ENCODE measurements at regions not wholly inside any gene's neighbourhood (a gene's known extent, or its start where the extent isn't known, plus 50 kb on each side); places are given as distances from the start of the nearest gene placed in this dataset.

DNA sequence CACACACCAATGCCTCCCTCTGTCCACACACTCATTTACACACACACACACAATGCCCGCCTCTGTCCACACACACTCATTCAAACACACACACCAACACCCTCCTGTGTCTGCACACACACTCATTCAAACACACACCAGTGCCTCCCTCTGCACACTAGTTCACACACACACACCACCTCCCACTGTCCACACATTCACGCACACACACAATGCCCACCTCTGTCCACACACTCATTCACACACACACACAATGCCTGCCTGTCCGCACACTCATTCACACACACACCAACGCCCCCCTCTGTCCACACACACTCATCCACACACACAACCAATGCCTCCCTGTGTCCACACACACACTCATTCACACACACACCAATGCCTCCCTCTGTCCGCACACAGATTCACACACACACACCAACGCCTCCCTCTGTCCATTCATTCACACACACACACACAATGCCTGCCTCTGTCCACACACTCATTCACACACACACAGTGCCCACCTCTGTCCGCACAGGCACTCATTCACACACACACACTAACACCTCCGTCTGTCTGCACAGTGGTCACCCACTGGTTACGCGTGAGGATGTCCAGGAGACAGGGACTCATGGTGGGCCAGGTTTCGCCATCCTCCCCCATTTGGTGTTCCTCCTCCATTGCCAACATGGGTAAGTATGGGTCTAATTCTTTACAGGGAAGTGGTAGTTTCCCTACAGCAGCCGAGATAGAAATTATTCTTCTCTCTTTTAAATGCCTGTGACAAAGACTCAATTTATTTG lies 62.4 kb upstream of the THBS2 start:
- Mint-ChIP-seq H3K27me3 (no peaks in the 10 kb centered on the region), H3K9me3 (no peaks in the 10 kb centered on the region), H3K36me3 (ENCODE audit: low read depth) (no peaks in the 10 kb centered on the region), H3K4me3 (no peak overlapping the region), H3K27ac (no peak overlapping the region), H3K4me1 (no peaks in the 10 kb centered on the region)
- no peak for ATAC-seq (replicated peaks)

GRCh38 chr6:169313347-169314010 lies 59.8 kb upstream of the THBS2 start:
- no peaks in the 10 kb centered on the region for H3K4me1 Mint-ChIP-seq
- no peak overlapping the region for H3K4me3 Mint-ChIP-seq
- no peaks in the 10 kb centered on the region for H3K9me3 Mint-ChIP-seq
- no peaks in the 10 kb centered on the region for H3K27me3 Mint-ChIP-seq
- no peaks in the 10 kb centered on the region for H3K36me3 Mint-ChIP-seq (ENCODE audit: low read depth)
- ATAC-seq (replicated peaks): no peak
- no peak overlapping the region for H3K27ac Mint-ChIP-seq

DNA sequence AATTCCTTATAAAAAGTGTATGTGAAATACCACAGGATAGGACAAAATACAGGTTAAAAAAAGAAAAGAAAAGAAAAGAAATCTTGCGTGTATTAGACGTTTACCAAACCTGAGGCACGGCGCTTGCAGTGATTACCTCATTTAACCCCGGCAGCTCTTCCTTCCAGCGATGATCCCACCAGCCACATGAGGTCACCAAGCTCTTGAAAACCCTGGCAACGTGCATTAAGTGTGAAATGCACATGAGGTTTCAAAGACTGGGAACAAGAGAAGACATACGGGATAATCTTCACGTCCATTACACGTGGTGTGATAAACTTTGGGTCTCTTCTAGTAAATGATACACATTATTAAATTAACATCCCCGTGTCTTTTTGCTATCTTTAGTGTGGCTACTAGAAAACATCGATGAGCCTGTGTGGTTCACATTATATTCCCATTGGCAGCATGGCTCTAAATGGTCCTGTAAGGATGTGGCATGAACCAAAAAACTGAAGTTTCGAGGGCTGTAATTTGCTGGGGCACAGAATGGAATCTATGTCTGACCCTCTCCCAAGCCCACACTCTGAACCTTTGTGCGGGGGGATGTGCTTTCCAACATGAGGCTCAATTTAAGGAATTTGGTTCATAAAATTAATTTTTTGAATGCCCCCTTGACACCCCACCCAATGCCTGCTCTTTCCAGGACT lies 59.2 kb upstream of the THBS2 start:
- no peak overlapping the region for H3K27ac Mint-ChIP-seq
- no peaks in the 10 kb centered on the region for H3K9me3 Mint-ChIP-seq
- H3K27me3 Mint-ChIP-seq: no peaks in the 10 kb centered on the region
- no peak overlapping the region for H3K4me3 Mint-ChIP-seq
- no peaks in the 10 kb centered on the region for H3K4me1 Mint-ChIP-seq
- no peaks in the 10 kb centered on the region for H3K36me3 Mint-ChIP-seq (ENCODE audit: low read depth)
- no peak for ATAC-seq (replicated peaks)

GRCh38 chr6:169310983-169311382 lies 57.3 kb upstream of the THBS2 start:
- H3K9me3 Mint-ChIP-seq: no peaks in the 10 kb centered on the region
- H3K36me3 Mint-ChIP-seq (ENCODE audit: low read depth): no peaks in the 10 kb centered on the region
- no peaks in the 10 kb centered on the region for H3K27me3 Mint-ChIP-seq
- no peaks in the 10 kb centered on the region for H3K4me1 Mint-ChIP-seq
- no peak for ATAC-seq (replicated peaks)
- no peak overlapping the region for H3K27ac Mint-ChIP-seq
- no peak overlapping the region for H3K4me3 Mint-ChIP-seq

All from activated T-helper 17 cell treated with anti-CD3 and anti-CD28 coated beads, Interleukin-2, amount 50 U/mL, for 72 hours (primary cell).